H1 (cell line): ENCODE measurements at regions not wholly inside any gene's neighbourhood (a gene's known extent, or its start where the extent isn't known, plus 50 kb on each side); places are given as distances from the start of the nearest gene placed in this dataset.

Source experiments
- CTCF ChIA-PET: fragments of 300-600 bp; sonication (Branson Sonifier 250); formaldehyde crosslinking; loops from one replicate; lab custom pipeline; 2021; ENCODE audit not compliant: partially characterized antibody; lab: Charles Lee
- POLR2A ChIA-PET: fragments of 300-600 bp; sonication (Branson Sonifier 250); formaldehyde crosslinking; loops from one replicate; lab custom pipeline; 2021; ENCODE audit warnings: inconsistent platforms; ENCODE audit not compliant: partially characterized antibody; lab: Charles Lee
- DNase-seq, 2 experiments: peaks; one replicate each; pipeline versions ENCODE4 v3.0.0 to v3.0.0-alpha.2; 2010 to 2022; ENCODE audit warnings: low spot score in 2 of 2, low read depth in 1 of 2, mixed read lengths in 1 of 2
- FAIRE-seq: peaks from 2 replicates; lab custom pipeline; 2011; peaks lifted over from hg19 to GRCh38; lab: Jason Lieb, UNC
- H2AFZ ChIP-seq: 2 replicates; pipeline ENCODE4 v1.8.1; 2012; ENCODE audit warnings: low read length, inconsistent platforms
- H2AK5ac ChIP-seq: 2 replicates; pipeline ENCODE4 v1.6.1; 2013; ENCODE audit warnings: low read depth, low read length
- H2BK120ac ChIP-seq: replicated peaks from 2 replicates; pipeline ENCODE3; 2013; ENCODE audit warnings: low read depth, low read length, inconsistent platforms
- H2BK12ac ChIP-seq: 2 replicates; pipeline ENCODE4 v1.6.1; 2013; ENCODE audit warnings: low read depth, low read length
- H2BK15ac ChIP-seq: 2 replicates; pipeline ENCODE4 v1.6.1; 2013; ENCODE audit warnings: low read length
- H2BK20ac ChIP-seq: 2 replicates; pipeline ENCODE4 v1.6.1; 2013; ENCODE audit warnings: low read length
- H2BK5ac ChIP-seq: 2 replicates; pipeline ENCODE4 v1.6.1; 2013; ENCODE audit warnings: low read depth, low read length
- H3K14ac ChIP-seq: 2 replicates; pipeline ENCODE4 v1.6.1; 2013; ENCODE audit warnings: inconsistent platforms; ENCODE audit not compliant: insufficient read length
- H3K18ac ChIP-seq: 2 replicates; pipeline ENCODE4 v1.6.1; 2013; ENCODE audit warnings: low read length; ENCODE audit errors: extremely low read depth
- H3K23ac ChIP-seq: 2 replicates; pipeline ENCODE4 v1.6.1; 2013; ENCODE audit warnings: inconsistent platforms; ENCODE audit not compliant: insufficient read length
- H3K23me2 ChIP-seq: 2 replicates; pipeline ENCODE4 v1.6.1; 2013; ENCODE audit warnings: low read depth, low read length
- H3K27ac ChIP-seq: 2 replicates; pipeline ENCODE4 v1.6.1; 2011; ENCODE audit warnings: low read depth, low read length, inconsistent platforms
- H3K27me3 ChIP-seq, 4 experiments: replicated peaks in 1 of 4; 1 replicate in 1 of 4; 2 replicates in 3 of 4; pipeline versions ENCODE4 v1.6.1 to v1.8.1; 2011 to 2013; ENCODE audit warnings: low read length in 3 of 4, mild to moderate bottlenecking in 3 of 4, inconsistent platforms in 2 of 4, mixed read lengths in 2 of 4, moderate library complexity in 1 of 4; ENCODE audit not compliant: control insufficient read depth in 3 of 4, insufficient read depth in 3 of 4; ENCODE audit errors: extremely low read depth in 1 of 4
- H3K36me3 ChIP-seq, 4 experiments: 2 replicates each; pipeline versions ENCODE4 v1.6.1 to v1.8.1; 2011 to 2013; ENCODE audit warnings: mild to moderate bottlenecking in 4 of 4, low read length in 3 of 4, moderate library complexity in 2 of 4, control low read depth in 1 of 4, inconsistent platforms in 1 of 4; ENCODE audit not compliant: insufficient read depth in 4 of 4, control insufficient read depth in 2 of 4
- H3K4ac ChIP-seq: replicated peaks from 2 replicates; pipeline ENCODE3; 2013; ENCODE audit warnings: low read length, low read depth, mixed read lengths, inconsistent platforms; ENCODE audit not compliant: insufficient read length
- H3K4me1 ChIP-seq, 4 experiments: replicated peaks in 1 of 4; 1 replicate in 1 of 4; 2 replicates in 3 of 4; pipeline versions ENCODE4 v1.6.1 to v1.8.1; 2011 to 2013; ENCODE audit warnings: low read length in 3 of 4, inconsistent platforms in 2 of 4, mixed read lengths in 1 of 4; ENCODE audit not compliant: insufficient read depth in 4 of 4, control insufficient read depth in 3 of 4
- H3K4me2 ChIP-seq, 2 experiments: 2 replicates each; pipeline versions ENCODE4 v1.6.1 to v1.8.1; 2011 to 2013; ENCODE audit warnings: low read depth in 2 of 2, low read length in 2 of 2, control low read depth in 1 of 2, inconsistent platforms in 1 of 2, mild to moderate bottlenecking in 1 of 2; ENCODE audit not compliant: insufficient read depth in 1 of 2
- H3K4me3 ChIP-seq, 4 experiments: fragments of 200-600, 300-600 bp in 1 of 4; sonication (generic), shearing (Covaris generic), sonication (Bioruptor Twin) in 1 of 4; 2 replicates each; pipeline versions ENCODE4 v1.5.1 to v1.8.1; 2011 to 2016; ENCODE audit warnings: low read length in 4 of 4, low read depth in 3 of 4, control low read depth in 2 of 4, inconsistent platforms in 2 of 4, mild to moderate bottlenecking in 2 of 4, mixed read lengths in 1 of 4, moderate library complexity in 1 of 4; ENCODE audit not compliant: insufficient read depth in 2 of 4; ENCODE audit errors: extremely low read depth in 1 of 4
- H3K56ac ChIP-seq: replicated peaks from 2 replicates; pipeline ENCODE3; 2013; ENCODE audit warnings: low read depth, mild to moderate bottlenecking, mixed read lengths, low read length, inconsistent platforms; ENCODE audit not compliant: insufficient read length
- H3K79me1 ChIP-seq: 2 replicates; pipeline ENCODE4 v1.6.1; 2013; ENCODE audit warnings: low read depth, low read length, control low read depth
- H3K79me2 ChIP-seq, 2 experiments: 2 replicates each; pipeline versions ENCODE4 v1.6.1 to v1.8.1; 2012 to 2013; ENCODE audit warnings: low read length in 2 of 2, mild to moderate bottlenecking in 2 of 2, inconsistent platforms in 1 of 2; ENCODE audit not compliant: insufficient read depth in 2 of 2, control insufficient read depth in 1 of 2
- H3K9ac ChIP-seq, 4 experiments: replicated peaks in 1 of 4; 1 replicate in 1 of 4; 2 replicates in 3 of 4; pipeline versions ENCODE4 v1.6.1 to v1.8.1; 2011 to 2013; ENCODE audit warnings: low read depth in 3 of 4, low read length in 3 of 4, control low read depth in 2 of 4, mild to moderate bottlenecking in 2 of 4, moderate library complexity in 2 of 4, inconsistent platforms in 1 of 4; ENCODE audit errors: extremely low read depth in 1 of 4
- H3K9me3 ChIP-seq, 2 experiments: 2 replicates each; pipeline versions ENCODE4 v1.6.1 to v1.8.1; 2012 to 2013; ENCODE audit warnings: mild to moderate bottlenecking in 2 of 2, moderate library complexity in 2 of 2, control low read depth in 1 of 2, inconsistent platforms in 1 of 2, low read depth in 1 of 2, low read length in 1 of 2, mixed read lengths in 1 of 2; ENCODE audit not compliant: insufficient read depth in 2 of 2
- H4K20me1 ChIP-seq, 2 experiments: replicated peaks in 1 of 2; 2 replicates each; pipeline versions ENCODE3 to v1.8.1; 2011 to 2013; ENCODE audit warnings: inconsistent platforms in 2 of 2, low read length in 2 of 2, mild to moderate bottlenecking in 1 of 2; ENCODE audit not compliant: insufficient read depth in 2 of 2, control insufficient read depth in 1 of 2
- H4K5ac ChIP-seq: 2 replicates; pipeline ENCODE4 v1.6.1; 2013; ENCODE audit warnings: low read length, low read depth, mixed read lengths, inconsistent platforms; ENCODE audit not compliant: insufficient read length
- H4K8ac ChIP-seq: 2 replicates; pipeline ENCODE4 v1.8.0; 2013; ENCODE audit warnings: mild to moderate bottlenecking, moderate library complexity, low read length, inconsistent platforms; ENCODE audit not compliant: insufficient read depth; ENCODE audit errors: extremely low read depth
- H4K91ac ChIP-seq: replicated peaks from 2 replicates; pipeline ENCODE3; 2013; ENCODE audit warnings: low read length, mixed read lengths, inconsistent platforms; ENCODE audit not compliant: insufficient read length
- EGR1 ChIP-seq: IDR thresholded peaks from 2 replicates; pipeline ENCODE4 v1.6.1; 2011; ENCODE audit warnings: low read depth, low read length, borderline replicate concordance
- SIN3A ChIP-seq, 2 experiments: IDR thresholded peaks in 1 of 2; conservative IDR thresholded peaks in 1 of 2; 2 replicates each; pipeline ENCODE4 v1.6.1; 2011 to 2012; ENCODE audit warnings: low read length in 2 of 2, improper control_type of control experiment in 1 of 2, low read depth in 1 of 2, mild to moderate bottlenecking in 1 of 2
- YY1 ChIP-seq: IDR thresholded peaks from 2 replicates; pipeline ENCODE4 v1.6.1; 2011; ENCODE audit warnings: low read depth, mild to moderate bottlenecking, low read length
- WGBS, 2 experiments: shearing (Covaris generic) in 1 of 2; methylation state at CpG; one replicate each; pipeline versions ENCODE4 v1.1.6 to v1.1.7; 2013 to 2015; ENCODE audit warnings: low lambda C conversion rate in 2 of 2, mixed read lengths in 2 of 2, inconsistent platforms in 1 of 2, low coverage in 1 of 2, missing lambda C conversion rate in 1 of 2; ENCODE audit not compliant: insufficient replicate concordance in 2 of 2, insufficient coverage in 1 of 2, insufficient read length in 1 of 2; ENCODE audit errors: extremely low coverage in 1 of 2, missing lambda C conversion rate in 1 of 2; 5-methylcytosine and 5-hydroxymethylcytosine counted together

- H3K56ac ChIP-seq = no peak overlapping the region
- H3K9ac ChIP-seq = no peak overlapping the region
- no peaks in the 10 kb centered on the region for H3K79me1 ChIP-seq
- H2BK120ac ChIP-seq = no peak overlapping the region
- H3K4me2 ChIP-seq = no peak overlapping the region
- H4K5ac ChIP-seq = no peak overlapping the region
- H3K4me1 ChIP-seq = peaks cover 0 to 4% (median 1%) of the 10 kb centered on the region in 4 experiments; a peak in 2 of 7 replicates
- H2BK20ac ChIP-seq = no peak overlapping the region
- no peaks in the 10 kb centered on the region for H3K36me3 ChIP-seq
- TF ChIP-seq YY1 (no peak), SIN3A (conservative IDR thresholded peaks at IDR 0.05 in 1 of 2, IDR thresholded peaks at IDR 0.05 in 1 of 2; ENCODE audit: low read depth in 1 of 2, low read length in 2 of 2) (no peak), EGR1 (no peak)
- TF ChIP-seq, all 59 proteins: peak for 0
- Histone ChIP-seq H2AK5ac (no peak overlapping the region), H3K18ac (no peak overlapping the region), H4K8ac (no peak overlapping the region), H4K20me1 (no peaks in the 10 kb centered on the region), H3K14ac (no peak overlapping the region), H3K27ac (no peak overlapping the region), H3K23ac (no peak overlapping the region), H2BK5ac (no peak overlapping the region), H3K4ac (no peak overlapping the region), H2AFZ (0 out of 2 replicates have a peak overlapping the region, but pooled peaks have one; percentile 63), H3K79me2 (no peaks in the 10 kb centered on the region), H3K27me3 (no peaks in the 10 kb centered on the region), H3K4me3 (no peak overlapping the region), H4K91ac (no peak overlapping the region), H3K23me2 (no peaks in the 10 kb centered on the region), H2BK12ac (no peak overlapping the region), H3K9me3 (no peaks in the 10 kb centered on the region), H2BK15ac (0 out of 2 replicates have a peak overlapping the region, but pooled peaks have one; percentile 61)
- POLR2A ChIA-PET = no interaction called here
- DNase-seq (no peak), FAIRE-seq (peak; percentile 24)
- CTCF ChIA-PET = no interaction called here
- WGBS, 2 experiments = 90% methylated on average over 2 of the region's 2 CpGs; no CpG with 5 or more reads in 1 of the 2 experiments
Measured at GRCh38 chr9:88191456-88191855, 53.2 kb upstream of the SPATA31C2 start.
